ENCODE measurements at regions not wholly inside any gene's neighbourhood (a gene's known extent, or its start where the extent isn't known, plus 50 kb on each side); places are given as distances from the start of the nearest gene placed in this dataset.

DNA sequence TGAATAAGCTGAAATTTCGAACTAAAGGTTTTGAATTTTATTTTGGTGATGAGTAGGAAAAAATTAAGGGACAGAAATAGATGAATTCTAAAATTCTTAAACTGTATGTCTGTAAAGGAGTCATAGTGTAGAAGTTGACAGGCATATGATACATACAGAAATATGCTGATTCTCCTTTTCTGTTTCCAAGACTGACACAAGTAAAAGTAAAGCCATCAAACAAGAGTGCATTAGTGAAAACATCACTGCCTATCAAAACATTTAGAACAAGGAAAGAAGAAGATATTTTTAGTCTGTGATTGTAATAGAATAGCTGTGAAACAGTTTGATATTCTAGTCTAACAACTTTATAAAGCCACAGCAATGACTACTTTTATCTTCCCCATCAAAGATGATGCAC lies 1318.0 kb upstream of the TENM4 start:
- TF ChIP-seq, protein P1, sequence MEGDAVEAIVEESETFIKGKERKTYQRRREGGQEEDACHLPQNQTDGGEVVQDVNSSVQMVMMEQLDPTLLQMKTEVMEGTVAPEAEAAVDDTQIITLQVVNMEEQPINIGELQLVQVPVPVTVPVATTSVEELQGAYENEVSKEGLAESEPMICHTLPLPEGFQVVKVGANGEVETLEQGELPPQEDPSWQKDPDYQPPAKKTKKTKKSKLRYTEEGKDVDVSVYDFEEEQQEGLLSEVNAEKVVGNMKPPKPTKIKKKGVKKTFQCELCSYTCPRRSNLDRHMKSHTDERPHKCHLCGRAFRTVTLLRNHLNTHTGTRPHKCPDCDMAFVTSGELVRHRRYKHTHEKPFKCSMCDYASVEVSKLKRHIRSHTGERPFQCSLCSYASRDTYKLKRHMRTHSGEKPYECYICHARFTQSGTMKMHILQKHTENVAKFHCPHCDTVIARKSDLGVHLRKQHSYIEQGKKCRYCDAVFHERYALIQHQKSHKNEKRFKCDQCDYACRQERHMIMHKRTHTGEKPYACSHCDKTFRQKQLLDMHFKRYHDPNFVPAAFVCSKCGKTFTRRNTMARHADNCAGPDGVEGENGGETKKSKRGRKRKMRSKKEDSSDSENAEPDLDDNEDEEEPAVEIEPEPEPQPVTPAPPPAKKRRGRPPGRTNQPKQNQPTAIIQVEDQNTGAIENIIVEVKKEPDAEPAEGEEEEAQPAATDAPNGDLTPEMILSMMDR (IDR thresholded peaks at IDR 0.05): no peak
- TF ChIP-seq ZFX (IDR thresholded peaks at IDR 0.05; ENCODE audit: borderline replicate concordance): no peak
